Suprapubic skin (tissue), 3 donors: ENCODE measurements at regions not wholly inside any gene's neighbourhood (a gene's known extent, or its start where the extent isn't known, plus 50 kb on each side); places are given as distances from the start of the nearest gene placed in this dataset.

Experiments
- EP300 ChIP-seq: sonication (generic); formaldehyde crosslinking; IDR thresholded peaks from one replicate; pipeline ENCODE4 v1.6.1; 2017; ENCODE audit warnings: antibody characterized with exemption
- POLR2A ChIP-seq, 2 donors: fragments of 450-650 bp; IDR thresholded peaks; one replicate each; pipeline ENCODE4 v1.6.1; 2017; ENCODE audit warnings: antibody characterized with exemption in 2 of 2, mild to moderate bottlenecking in 2 of 2, moderate library complexity in 2 of 2
- TF ChIP-seq, protein P1 (sequence below), 2 donors: fragments of 200-600 bp in 1 of 2; fragments of 450-650 bp in 1 of 2; sonication (generic) in 1 of 2; IDR thresholded peaks; one replicate each; pipeline ENCODE4 v1.5.1; 2016 to 2019; ENCODE audit warnings: antibody characterized with exemption in 2 of 2, mild to moderate bottlenecking in 1 of 2, moderate library complexity in 1 of 2

DNA sequence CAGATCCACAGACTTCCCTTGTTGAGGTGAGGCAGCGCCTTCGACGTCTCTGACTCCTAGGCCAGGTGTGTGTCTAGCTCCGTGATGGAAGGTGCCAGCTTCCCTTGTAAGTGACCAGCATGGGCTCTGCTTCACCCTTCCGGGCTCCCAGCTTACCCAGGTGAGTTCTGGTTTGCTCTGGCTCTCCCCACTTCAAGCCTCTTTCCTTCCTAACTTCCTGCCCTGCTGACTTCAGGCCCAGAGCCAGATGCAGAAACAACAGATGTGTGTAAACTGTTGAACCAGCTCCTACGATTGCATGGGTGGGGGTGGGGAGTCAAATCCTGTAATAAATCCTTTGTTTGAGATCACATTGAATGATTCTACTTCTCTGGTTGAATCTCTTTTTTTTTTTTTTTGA is 51.6 kb upstream of the BMP6 start:
- TF ChIP-seq POLR2A (IDR thresholded peaks at IDR 0.05): no peak
- TF ChIP-seq, protein P1, sequence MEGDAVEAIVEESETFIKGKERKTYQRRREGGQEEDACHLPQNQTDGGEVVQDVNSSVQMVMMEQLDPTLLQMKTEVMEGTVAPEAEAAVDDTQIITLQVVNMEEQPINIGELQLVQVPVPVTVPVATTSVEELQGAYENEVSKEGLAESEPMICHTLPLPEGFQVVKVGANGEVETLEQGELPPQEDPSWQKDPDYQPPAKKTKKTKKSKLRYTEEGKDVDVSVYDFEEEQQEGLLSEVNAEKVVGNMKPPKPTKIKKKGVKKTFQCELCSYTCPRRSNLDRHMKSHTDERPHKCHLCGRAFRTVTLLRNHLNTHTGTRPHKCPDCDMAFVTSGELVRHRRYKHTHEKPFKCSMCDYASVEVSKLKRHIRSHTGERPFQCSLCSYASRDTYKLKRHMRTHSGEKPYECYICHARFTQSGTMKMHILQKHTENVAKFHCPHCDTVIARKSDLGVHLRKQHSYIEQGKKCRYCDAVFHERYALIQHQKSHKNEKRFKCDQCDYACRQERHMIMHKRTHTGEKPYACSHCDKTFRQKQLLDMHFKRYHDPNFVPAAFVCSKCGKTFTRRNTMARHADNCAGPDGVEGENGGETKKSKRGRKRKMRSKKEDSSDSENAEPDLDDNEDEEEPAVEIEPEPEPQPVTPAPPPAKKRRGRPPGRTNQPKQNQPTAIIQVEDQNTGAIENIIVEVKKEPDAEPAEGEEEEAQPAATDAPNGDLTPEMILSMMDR (IDR thresholded peaks at IDR 0.05): no peak
- no peak for TF ChIP-seq EP300
